ENCODE measurements at regions not wholly inside any gene's neighbourhood (a gene's known extent, or its start where the extent isn't known, plus 50 kb on each side); places are given as distances from the start of the nearest gene placed in this dataset.

DNA sequence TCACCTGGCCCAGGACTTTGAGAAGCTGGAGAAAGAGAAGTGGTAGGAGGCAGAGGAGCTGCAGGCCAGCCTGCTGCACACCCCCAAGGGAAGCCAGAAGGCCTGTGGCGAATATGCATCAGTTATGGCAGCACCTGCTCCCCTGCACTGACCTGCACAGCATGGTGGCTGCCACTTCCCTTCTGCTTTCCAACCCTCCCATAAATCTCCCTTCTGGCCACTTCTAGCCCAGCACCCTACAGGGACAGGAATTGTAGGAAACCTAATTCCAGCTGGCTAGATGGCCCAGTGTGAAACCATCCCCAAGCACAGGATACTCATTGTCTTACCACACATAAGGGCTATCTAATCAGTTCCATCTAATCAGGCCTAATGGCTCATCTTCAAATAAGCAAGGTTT lies 136.3 kb downstream of the TBX3 start:
- ChIA-PET CTCF (ENCODE audit: unreplicated experiment) (no interaction called here), POLR2A (interaction anchor here (1.0 kb wide), 1 partner anchor 15 kb away, joined by 3 read pairs; no protein-coding TSS in a partner anchor)

DNA sequence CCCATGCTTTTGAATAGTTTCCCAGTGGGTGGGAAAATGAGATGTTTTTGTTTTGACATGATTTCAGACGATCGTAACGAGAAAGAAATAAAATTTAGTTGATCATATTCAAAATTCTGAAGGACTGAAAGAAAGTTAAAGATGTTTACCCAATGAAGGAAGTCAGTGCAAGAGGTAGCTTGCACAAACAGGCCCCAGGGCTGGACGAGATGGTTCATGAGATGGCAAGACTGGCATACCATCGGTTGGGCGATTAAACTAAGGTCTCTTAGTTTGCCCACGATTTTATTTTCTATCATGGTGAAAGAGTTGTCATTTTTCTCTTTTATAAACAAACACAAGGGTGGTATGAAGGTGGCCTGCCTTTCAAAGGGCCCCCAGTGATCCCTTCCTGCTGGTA lies 124.5 kb upstream of the TBX5 start:
- Histone ChIP-seq H2AFZ (ENCODE audit: low read length) (no peak overlapping the region), H3K9me3 (ENCODE audit: low read length) (no peaks in the 10 kb centered on the region), H3K4me1 (ENCODE audit: insufficient read depth, low read length, poor library complexity, severe bottlenecking) (no peaks in the 10 kb centered on the region), H3K79me2 (ENCODE audit: insufficient read depth, low read depth, low read length) (no peaks in the 10 kb centered on the region), H4K20me1 (ENCODE audit: insufficient read depth, low read length) (no peaks in the 10 kb centered on the region), H3K27ac (ENCODE audit: low read depth, low read length, poor library complexity, severe bottlenecking) (no peak overlapping the region), H3K4me3 (ENCODE audit: low read depth, low read length, poor library complexity, severe bottlenecking) (no peak overlapping the region), H3K9me2 (ENCODE audit: insufficient read depth, low read length) (no peaks in the 10 kb centered on the region), H3K36me3 (ENCODE audit: insufficient read depth, low read length) (no peaks in the 10 kb centered on the region), H3K4me2 (ENCODE audit: low read length) (no peak overlapping the region)
- BruUV-seq (replicated peaks) = no TSS peak
- ChIA-PET POLR2A (no interaction called here), CTCF (ENCODE audit: unreplicated experiment) (no interaction called here)
- intact Hi-C loops (cut with micrococcal nuclease; ENCODE audit: unreplicated experiment) = no loop called here
- no peak for DNase-seq (ENCODE audit: low spot score)
- TF ChIP-seq EZH2phosphoT487 (IDR thresholded peaks at IDR 0.05; ENCODE audit: borderline replicate concordance, low read depth, low read length) = no peak
- TF ChIP-seq, protein P1, sequence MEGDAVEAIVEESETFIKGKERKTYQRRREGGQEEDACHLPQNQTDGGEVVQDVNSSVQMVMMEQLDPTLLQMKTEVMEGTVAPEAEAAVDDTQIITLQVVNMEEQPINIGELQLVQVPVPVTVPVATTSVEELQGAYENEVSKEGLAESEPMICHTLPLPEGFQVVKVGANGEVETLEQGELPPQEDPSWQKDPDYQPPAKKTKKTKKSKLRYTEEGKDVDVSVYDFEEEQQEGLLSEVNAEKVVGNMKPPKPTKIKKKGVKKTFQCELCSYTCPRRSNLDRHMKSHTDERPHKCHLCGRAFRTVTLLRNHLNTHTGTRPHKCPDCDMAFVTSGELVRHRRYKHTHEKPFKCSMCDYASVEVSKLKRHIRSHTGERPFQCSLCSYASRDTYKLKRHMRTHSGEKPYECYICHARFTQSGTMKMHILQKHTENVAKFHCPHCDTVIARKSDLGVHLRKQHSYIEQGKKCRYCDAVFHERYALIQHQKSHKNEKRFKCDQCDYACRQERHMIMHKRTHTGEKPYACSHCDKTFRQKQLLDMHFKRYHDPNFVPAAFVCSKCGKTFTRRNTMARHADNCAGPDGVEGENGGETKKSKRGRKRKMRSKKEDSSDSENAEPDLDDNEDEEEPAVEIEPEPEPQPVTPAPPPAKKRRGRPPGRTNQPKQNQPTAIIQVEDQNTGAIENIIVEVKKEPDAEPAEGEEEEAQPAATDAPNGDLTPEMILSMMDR (conservative IDR thresholded peaks at IDR 0.05; ENCODE audit: low read length) = no peak

More for the DNA sequence above, 136.3 kb downstream of the TBX3 start:
- Histone ChIP-seq H2AFZ (ENCODE audit: low read length) (no peak overlapping the region), H3K9me3 (ENCODE audit: low read length) (no peaks in the 10 kb centered on the region), H3K27ac (ENCODE audit: low read depth, low read length, poor library complexity, severe bottlenecking) (no peak overlapping the region), H4K20me1 (ENCODE audit: insufficient read depth, low read length) (no peaks in the 10 kb centered on the region), H3K79me2 (ENCODE audit: insufficient read depth, low read depth, low read length) (no peaks in the 10 kb centered on the region), H3K4me3 (ENCODE audit: low read depth, low read length, poor library complexity, severe bottlenecking) (no peak overlapping the region), H3K9me2 (ENCODE audit: insufficient read depth, low read length) (no peaks in the 10 kb centered on the region), H3K4me2 (ENCODE audit: low read length) (no peak overlapping the region), H3K36me3 (ENCODE audit: insufficient read depth, low read length) (no peaks in the 10 kb centered on the region), H3K4me1 (ENCODE audit: insufficient read depth, low read length, poor library complexity, severe bottlenecking) (no peaks in the 10 kb centered on the region)
- no TSS peak for BruUV-seq (replicated peaks)
- no peak for DNase-seq (ENCODE audit: low spot score)
- TF ChIP-seq EZH2phosphoT487 (IDR thresholded peaks at IDR 0.05; ENCODE audit: borderline replicate concordance, low read depth, low read length) = no peak
- TF ChIP-seq, protein P1 (conservative IDR thresholded peaks at IDR 0.05; ENCODE audit: low read length) = no peak
- intact Hi-C loops (cut with micrococcal nuclease; ENCODE audit: unreplicated experiment) = no loop called here

GRCh38 chr12:114529966-114530365 lies 124.0 kb upstream of the TBX5 start:
- Histone ChIP-seq H3K4me2 (ENCODE audit: low read length) (no peak overlapping the region), H2AFZ (ENCODE audit: low read length) (no peak overlapping the region), H3K79me2 (ENCODE audit: insufficient read depth, low read depth, low read length) (no peaks in the 10 kb centered on the region), H3K27ac (ENCODE audit: low read depth, low read length, poor library complexity, severe bottlenecking) (no peak overlapping the region), H4K20me1 (ENCODE audit: insufficient read depth, low read length) (no peaks in the 10 kb centered on the region), H3K9me2 (ENCODE audit: insufficient read depth, low read length) (no peaks in the 10 kb centered on the region), H3K4me3 (ENCODE audit: low read depth, low read length, poor library complexity, severe bottlenecking) (no peak overlapping the region), H3K36me3 (ENCODE audit: insufficient read depth, low read length) (no peaks in the 10 kb centered on the region), H3K9me3 (ENCODE audit: low read length) (no peaks in the 10 kb centered on the region), H3K4me1 (ENCODE audit: insufficient read depth, low read length, poor library complexity, severe bottlenecking) (no peaks in the 10 kb centered on the region)
- ChIA-PET POLR2A (no interaction called here), CTCF (ENCODE audit: unreplicated experiment) (no interaction called here)
- TF ChIP-seq, protein P1 (conservative IDR thresholded peaks at IDR 0.05; ENCODE audit: low read length) = no peak
- TF ChIP-seq EZH2phosphoT487 (IDR thresholded peaks at IDR 0.05; ENCODE audit: borderline replicate concordance, low read depth, low read length) = no peak
- intact Hi-C loops (cut with micrococcal nuclease; ENCODE audit: unreplicated experiment) = no loop called here
- BruUV-seq (replicated peaks) = no TSS peak
- no peak for DNase-seq (ENCODE audit: low spot score)
